ENCODE measurements at regions not wholly inside any gene's neighbourhood (a gene's known extent, or its start where the extent isn't known, plus 50 kb on each side); places are given as distances from the start of the nearest gene placed in this dataset.

- TF ChIP-seq ZBTB40 (IDR thresholded peaks at IDR 0.05) (no peak), ZBTB40 (CRISPR knock-in tag; IDR thresholded peaks at IDR 0.05) (no peak), EP300 (IDR thresholded peaks at IDR 0.05; ENCODE audit: low read length) (no peak), SIX5 (IDR thresholded peaks at IDR 0.05; ENCODE audit: borderline replicate concordance in 1 of 2, insufficient read depth in 1 of 2, low read depth in 1 of 2, low read length in 2 of 2) (no peak), TGIF2 (CRISPR knock-in tag; IDR thresholded peaks at IDR 0.05) (no peak), HNRNPLL (IDR thresholded peaks at IDR 0.05; ENCODE audit: low read depth, low read length, poor library complexity, severe bottlenecking) (no peak), ZNF589 (CRISPR knock-in tag; IDR thresholded peaks at IDR 0.05; ENCODE audit: low read depth) (no peak), SOX6 (IDR thresholded peaks at IDR 0.05) (no peak), MYC (IDR thresholded peaks at IDR 0.05; ENCODE audit: low read depth, low read length) (no peak), MYC (CRISPR knock-in tag; IDR thresholded peaks at IDR 0.05; ENCODE audit: borderline replicate concordance, low read depth) (no peak), PRDM10 (IDR thresholded peaks at IDR 0.05; ENCODE audit: partially characterized antibody) (no peak)
Measured at GRCh38 chr3:40598962-40599361, 74.2 kb downstream of the ZNF621 start (continued).
